ENCODE measurements at regions not wholly inside any gene's neighbourhood (a gene's known extent, or its start where the extent isn't known, plus 50 kb on each side); places are given as distances from the start of the nearest gene placed in this dataset.

DNA sequence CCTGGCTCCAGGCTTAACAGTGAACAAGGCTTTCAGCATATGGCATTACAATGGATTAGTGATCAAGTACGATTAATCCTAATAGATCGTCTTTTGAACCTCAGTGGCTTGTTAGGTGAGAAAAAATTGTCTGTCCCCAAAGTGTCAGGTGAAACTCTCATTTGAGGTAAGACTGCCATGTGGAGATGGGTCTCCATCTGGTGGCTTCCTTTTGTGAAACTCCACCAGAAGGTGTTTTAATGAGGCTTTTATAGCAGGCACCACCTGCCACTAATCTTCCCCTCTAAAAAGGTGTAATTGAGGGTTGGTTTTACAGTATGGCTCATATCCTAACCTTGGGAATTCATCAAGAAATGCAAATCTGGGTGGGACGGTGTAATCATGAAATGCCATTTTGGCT is 471.1 kb upstream of the MPDZ start:
- in situ Hi-C loops (cut with MboI) (no loop called here), intact Hi-C loops (cut with micrococcal nuclease) (no loop called here)
- no peak overlapping the region for H3K27ac ChIP-seq (ENCODE audit: extremely low read depth, low read depth, low read length)
- H3K4me2 ChIP-seq (ENCODE audit: insufficient read depth, low read length): no peak overlapping the region
- no peaks in the 10 kb centered on the region for H3K36me3 ChIP-seq (ENCODE audit: control insufficient read depth, insufficient read depth, low read length)
- H3K9me1 ChIP-seq (ENCODE audit: control insufficient read depth, insufficient read depth, low read length): no peaks in the 10 kb centered on the region
- no peak for ATAC-seq
- no peak overlapping the region for H2AFZ ChIP-seq (ENCODE audit: low read depth, low read length)
- no peaks in the 10 kb centered on the region for H3K4me1 ChIP-seq (replicated peaks in 1 of 2; ENCODE audit: control insufficient read depth in 2 of 2, insufficient read depth in 2 of 2, low read length in 2 of 2)
- no peaks in the 10 kb centered on the region for H4K20me1 ChIP-seq (replicated peaks; ENCODE audit: control insufficient read depth, insufficient read depth, low read length)
- no peak overlapping the region for H3K4me3 ChIP-seq
- no peaks in the 10 kb centered on the region for H3K79me2 ChIP-seq (ENCODE audit: control insufficient read depth, insufficient read depth, low read length)
- H3K27me3 ChIP-seq (ENCODE audit: control insufficient read depth in 2 of 2, insufficient read depth in 2 of 2, low read length in 2 of 2): no peaks in the 10 kb centered on the region
- ChIA-PET CTCF (ENCODE audit: low intra/inter-chr PET ratio) (no interaction called here), POLR2A (no interaction called here)
- no peak overlapping the region for H3K9ac ChIP-seq (ENCODE audit: insufficient read depth in 1 of 2, low read depth in 2 of 2, low read length in 2 of 2)
- no peak for TF ChIP-seq ASH1L (IDR thresholded peaks at IDR 0.05; ENCODE audit: borderline replicate concordance, low read depth, partially characterized antibody)
- no peak for TF ChIP-seq YBX1 (IDR thresholded peaks at IDR 0.05)
- TF ChIP-seq SMARCC2 (IDR thresholded peaks at IDR 0.05; ENCODE audit: low read depth): no peak
- TF ChIP-seq CCNT2 (IDR thresholded peaks at IDR 0.05; ENCODE audit: borderline replicate concordance, extremely low read depth, insufficient read length, low read depth, low read length): no peak
- TF ChIP-seq RBM22 (IDR thresholded peaks at IDR 0.05; ENCODE audit: low read depth, low read length, poor library complexity, severe bottlenecking): no peak
- WGBS (ENCODE audit: insufficient coverage, low coverage, missing lambda C conversion rate): 0% methylated on average over 3 of the region's 3 CpGs
- no peak for DNase-seq (ENCODE audit: extremely low read depth in 1 of 4, low spot score in 3 of 4)
- no peak for FAIRE-seq
- H3K9me3 ChIP-seq (replicated peaks; ENCODE audit: control insufficient read depth, insufficient read depth, low read depth, low read length): no peaks in the 10 kb centered on the region
- BruUV-seq (replicated peaks): no TSS peak

GRCh38 chr9:13750061-13750460 is 470.6 kb upstream of the MPDZ start:
- ChIA-PET CTCF (ENCODE audit: low intra/inter-chr PET ratio) (no interaction called here), POLR2A (no interaction called here)
- Histone ChIP-seq H3K79me2 (ENCODE audit: control insufficient read depth, insufficient read depth, low read length) (no peaks in the 10 kb centered on the region), H3K9me3 (replicated peaks; ENCODE audit: control insufficient read depth, insufficient read depth, low read depth, low read length) (no peaks in the 10 kb centered on the region), H3K36me3 (ENCODE audit: control insufficient read depth, insufficient read depth, low read length) (no peaks in the 10 kb centered on the region), H3K9ac (ENCODE audit: insufficient read depth in 1 of 2, low read depth in 2 of 2, low read length in 2 of 2) (no peak overlapping the region), H3K27ac (ENCODE audit: extremely low read depth, low read depth, low read length) (no peak overlapping the region), H3K4me2 (ENCODE audit: insufficient read depth, low read length) (no peak overlapping the region), H4K20me1 (replicated peaks; ENCODE audit: control insufficient read depth, insufficient read depth, low read length) (no peaks in the 10 kb centered on the region), H2AFZ (ENCODE audit: low read depth, low read length) (no peak overlapping the region), H3K27me3 (ENCODE audit: control insufficient read depth in 2 of 2, insufficient read depth in 2 of 2, low read length in 2 of 2) (no peaks in the 10 kb centered on the region), H3K4me3 (no peak overlapping the region), H3K4me1 (replicated peaks in 1 of 2; ENCODE audit: control insufficient read depth in 2 of 2, insufficient read depth in 2 of 2, low read length in 2 of 2) (no peaks in the 10 kb centered on the region), H3K9me1 (ENCODE audit: control insufficient read depth, insufficient read depth, low read length) (no peaks in the 10 kb centered on the region)
- TF ChIP-seq, protein P1, sequence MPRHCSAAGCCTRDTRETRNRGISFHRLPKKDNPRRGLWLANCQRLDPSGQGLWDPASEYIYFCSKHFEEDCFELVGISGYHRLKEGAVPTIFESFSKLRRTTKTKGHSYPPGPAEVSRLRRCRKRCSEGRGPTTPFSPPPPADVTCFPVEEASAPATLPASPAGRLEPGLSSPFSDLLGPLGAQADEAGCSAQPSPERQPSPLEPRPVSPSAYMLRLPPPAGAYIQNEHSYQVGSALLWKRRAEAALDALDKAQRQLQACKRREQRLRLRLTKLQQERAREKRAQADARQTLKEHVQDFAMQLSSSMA (CRISPR knock-in tag; IDR thresholded peaks at IDR 0.05): no peak
- TF ChIP-seq, protein P2, sequence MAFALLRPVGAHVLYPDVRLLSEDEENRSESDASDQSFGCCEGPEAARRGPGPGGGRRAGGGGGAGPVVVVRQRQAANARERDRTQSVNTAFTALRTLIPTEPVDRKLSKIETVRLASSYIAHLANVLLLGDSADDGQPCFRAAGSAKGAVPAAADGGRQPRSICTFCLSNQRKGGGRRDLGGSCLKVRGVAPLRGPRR (CRISPR knock-in tag; IDR thresholded peaks at IDR 0.05): no peak
- no peak for TF ChIP-seq MAFG (tag; conservative IDR thresholded peaks at IDR 0.05)
- intact Hi-C loops (cut with micrococcal nuclease): no loop called here
- FAIRE-seq: no peak
- no peak for ATAC-seq
- BruUV-seq (replicated peaks): no TSS peak
- in situ Hi-C loops (cut with MboI): no loop called here
- no peak for DNase-seq (ENCODE audit: extremely low read depth in 1 of 4, low spot score in 3 of 4)
- WGBS (ENCODE audit: insufficient coverage, low coverage, missing lambda C conversion rate): 0% methylated on average over 4 of the region's 4 CpGs

Measured in K562 (cell line).